Neural cell (in vitro differentiated cells): ENCODE measurements at regions not wholly inside any gene's neighbourhood (a gene's known extent, or its start where the extent isn't known, plus 50 kb on each side); places are given as distances from the start of the nearest gene placed in this dataset.

Experiments
- H2AFZ ChIP-seq: fragments of 200-600, 300-800 bp; sonication (generic), shearing (Covaris generic); 2 replicates; pipeline ENCODE4 v1.6.0; 2014; ENCODE audit warnings: low read depth, mild to moderate bottlenecking, antibody characterized with exemption, low read length, moderate library complexity
- H3F3A ChIP-seq: fragments of 200-600 bp; shearing (Covaris generic); 2 replicates; pipeline ENCODE4 v1.6.1; 2016; ENCODE audit warnings: mild to moderate bottlenecking, moderate library complexity, mixed read lengths, antibody characterized with exemption, low read length; ENCODE audit not compliant: insufficient read depth, poor library complexity, severe bottlenecking
- H3K27ac ChIP-seq: fragments of 200-600, 300-800 bp; sonication (generic), shearing (Covaris generic); 2 replicates; pipeline ENCODE4 v1.5.1; 2014; ENCODE audit warnings: mild to moderate bottlenecking, low read length, moderate library complexity
- H3K27me3 ChIP-seq: fragments of 300-800, 200-600 bp; sonication (generic), shearing (Covaris generic); 2 replicates; pipeline ENCODE4 v1.6.0; 2014; ENCODE audit warnings: mild to moderate bottlenecking, low read depth, low read length, moderate library complexity; ENCODE audit not compliant: insufficient read depth
- H3K36me3 ChIP-seq: fragments of 300-800, 200-600 bp; sonication (generic), shearing (Covaris generic); 2 replicates; pipeline ENCODE4 v1.5.1; 2014; ENCODE audit warnings: mild to moderate bottlenecking, antibody characterized with exemption, low read length, moderate library complexity; ENCODE audit not compliant: insufficient read depth
- H3K4me2 ChIP-seq: fragments of 300-800, 200-600 bp; sonication (generic), shearing (Covaris generic); 2 replicates; pipeline ENCODE4 v1.6.0; 2014; ENCODE audit warnings: mild to moderate bottlenecking, low read length
- H3K4me3 ChIP-seq: fragments of 300-800, 200-600 bp; sonication (generic), shearing (Covaris generic); 2 replicates; pipeline ENCODE4 v1.5.1; 2014; ENCODE audit warnings: mild to moderate bottlenecking, low read length, moderate library complexity
- H3K79me2 ChIP-seq: fragments of 200-600 bp; shearing (Covaris generic); replicated peaks from 2 replicates; pipeline ENCODE4 v1.6.0; 2014; ENCODE audit warnings: mild to moderate bottlenecking, low read length, moderate library complexity; ENCODE audit not compliant: insufficient read depth
- H3K9ac ChIP-seq: fragments of 300-800, 200-600 bp; sonication (generic), shearing (Covaris generic); 2 replicates; pipeline ENCODE4 v1.6.1; 2016; ENCODE audit warnings: mild to moderate bottlenecking, low read length, mixed read lengths
- H3K9me2 ChIP-seq: fragments of 200-600 bp; shearing (Covaris generic); 2 replicates; pipeline ENCODE4 v1.6.1; 2016; ENCODE audit warnings: mild to moderate bottlenecking, low read length, mixed read lengths; ENCODE audit not compliant: insufficient read depth
- H3K9me3 ChIP-seq: fragments of 200-600, 300-800 bp; sonication (generic), shearing (Covaris generic); 2 replicates; pipeline ENCODE4 v1.6.1; 2016; ENCODE audit warnings: mild to moderate bottlenecking, mixed run types, low read length, moderate library complexity, mixed read lengths
- H4K20me1 ChIP-seq: fragments of 200-600 bp; shearing (Covaris generic); 2 replicates; pipeline ENCODE4 v1.6.1; 2016; ENCODE audit warnings: mild to moderate bottlenecking, mixed run types; ENCODE audit not compliant: insufficient read depth
- EP300 ChIP-seq: fragments of 450-650 bp; conservative IDR thresholded peaks from 2 replicates; pipeline ENCODE4 v1.6.1; 2014; ENCODE audit warnings: antibody characterized with exemption, mild to moderate bottlenecking, moderate library complexity; ENCODE audit not compliant: poor library complexity, severe bottlenecking
- EZH2 ChIP-seq: fragments of 200-600, 300-800 bp; shearing (Covaris generic), sonication (generic); IDR thresholded peaks from 2 replicates; pipeline ENCODE4 v1.6.1; 2014; ENCODE audit warnings: antibody characterized with exemption, low read length, borderline replicate concordance, mild to moderate bottlenecking; ENCODE audit not compliant: insufficient read depth, poor library complexity, severe bottlenecking
- MXI1 ChIP-seq: fragments of 450-650 bp; conservative IDR thresholded peaks from 2 replicates; pipeline ENCODE4 v1.6.1; 2014; ENCODE audit warnings: antibody characterized with exemption, mild to moderate bottlenecking; ENCODE audit not compliant: poor library complexity, severe bottlenecking
- POLR2AphosphoS5 ChIP-seq: IDR thresholded peaks from 2 replicates; pipeline ENCODE4 v1.6.1; 2012
- RAD21 ChIP-seq: fragments of 450-650 bp; conservative IDR thresholded peaks from 2 replicates; pipeline ENCODE4 v1.6.1; 2014; ENCODE audit warnings: antibody characterized with exemption, mild to moderate bottlenecking, moderate library complexity
- REST ChIP-seq: IDR thresholded peaks from 2 replicates; pipeline ENCODE4 v1.6.1; 2012; ENCODE audit warnings: borderline replicate concordance
- SMC3 ChIP-seq: fragments of 450-650 bp; conservative IDR thresholded peaks from 2 replicates; pipeline ENCODE4 v1.6.1; 2014; ENCODE audit warnings: antibody characterized with exemption, mild to moderate bottlenecking, moderate library complexity; ENCODE audit not compliant: poor library complexity
- TAF1 ChIP-seq: IDR thresholded peaks from 2 replicates; pipeline ENCODE4 v1.6.1; 2012; ENCODE audit warnings: low read depth
- TF ChIP-seq, protein P1 (sequence below): fragments of 450-650 bp; IDR thresholded peaks from 2 replicates; pipeline ENCODE4 v1.5.1; 2014; ENCODE audit warnings: antibody characterized with exemption, mild to moderate bottlenecking, moderate library complexity; ENCODE audit not compliant: poor library complexity, severe bottlenecking

- Histone ChIP-seq H3K27ac (no peak overlapping the region), H3K4me3 (no peak overlapping the region), H3K9me2 (no peaks in the 10 kb centered on the region), H4K20me1 (no peaks in the 10 kb centered on the region), H3K9me3 (no peaks in the 10 kb centered on the region), H3K79me2 (no peaks in the 10 kb centered on the region), H3K27me3 (no peaks in the 10 kb centered on the region), H3K36me3 (no peaks in the 10 kb centered on the region), H3K9ac (no peak overlapping the region), H3F3A (no peaks in the 10 kb centered on the region), H3K4me2 (no peak overlapping the region), H2AFZ (no peak overlapping the region)
- TF ChIP-seq EP300 (no peak), POLR2AphosphoS5 (no peak), EZH2 (no peak), RAD21 (no peak), MXI1 (no peak), SMC3 (no peak)
Measured at GRCh38 chr5:4007001-4007400, 411.4 kb downstream of the IRX1 start.

DNA sequence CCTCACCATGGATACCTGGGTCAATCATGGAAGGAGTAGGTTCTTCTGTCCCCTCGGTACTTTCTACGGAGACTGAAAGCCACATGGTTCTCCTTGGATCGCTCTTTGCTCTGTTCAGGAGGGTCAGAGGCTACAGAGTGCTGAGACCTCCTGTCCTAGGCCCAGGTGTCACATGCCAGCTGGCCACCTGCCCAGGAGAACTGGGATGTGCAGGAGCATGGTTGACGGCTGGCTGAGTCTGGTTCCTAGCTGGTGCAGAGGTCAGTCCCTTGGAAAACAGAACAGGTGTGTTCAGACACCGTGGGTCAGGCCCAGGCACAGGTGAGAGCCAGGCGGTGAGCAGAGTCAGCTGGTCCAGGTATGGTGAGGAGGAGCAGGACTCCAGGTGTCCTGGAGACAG is 416.3 kb downstream of the IRX1 start:
- Histone ChIP-seq H3K79me2 (no peaks in the 10 kb centered on the region), H4K20me1 (no peaks in the 10 kb centered on the region), H3K36me3 (no peaks in the 10 kb centered on the region), H3K27ac (no peak overlapping the region), H3K4me3 (no peak overlapping the region), H3K9me2 (no peaks in the 10 kb centered on the region), H3F3A (no peaks in the 10 kb centered on the region), H3K9me3 (no peaks in the 10 kb centered on the region), H3K4me2 (no peak overlapping the region), H3K27me3 (no peaks in the 10 kb centered on the region), H2AFZ (no peak overlapping the region), H3K9ac (no peak overlapping the region)
- TF ChIP-seq TAF1 (no peak), REST (no peak), EZH2 (no peak), SMC3 (no peak)

- Histone ChIP-seq H4K20me1 (no peaks in the 10 kb centered on the region), H3K27ac (no peak overlapping the region), H3K27me3 (no peaks in the 10 kb centered on the region), H3K9me3 (no peaks in the 10 kb centered on the region), H3K9ac (no peak overlapping the region), H3F3A (no peaks in the 10 kb centered on the region), H3K9me2 (no peaks in the 10 kb centered on the region), H3K4me3 (no peak overlapping the region), H3K4me2 (no peak overlapping the region), H2AFZ (no peak overlapping the region), H3K79me2 (no peaks in the 10 kb centered on the region), H3K36me3 (no peaks in the 10 kb centered on the region)
- no peak for TF ChIP-seq POLR2AphosphoS5
- no peak for TF ChIP-seq EZH2
- TF ChIP-seq, protein P1, sequence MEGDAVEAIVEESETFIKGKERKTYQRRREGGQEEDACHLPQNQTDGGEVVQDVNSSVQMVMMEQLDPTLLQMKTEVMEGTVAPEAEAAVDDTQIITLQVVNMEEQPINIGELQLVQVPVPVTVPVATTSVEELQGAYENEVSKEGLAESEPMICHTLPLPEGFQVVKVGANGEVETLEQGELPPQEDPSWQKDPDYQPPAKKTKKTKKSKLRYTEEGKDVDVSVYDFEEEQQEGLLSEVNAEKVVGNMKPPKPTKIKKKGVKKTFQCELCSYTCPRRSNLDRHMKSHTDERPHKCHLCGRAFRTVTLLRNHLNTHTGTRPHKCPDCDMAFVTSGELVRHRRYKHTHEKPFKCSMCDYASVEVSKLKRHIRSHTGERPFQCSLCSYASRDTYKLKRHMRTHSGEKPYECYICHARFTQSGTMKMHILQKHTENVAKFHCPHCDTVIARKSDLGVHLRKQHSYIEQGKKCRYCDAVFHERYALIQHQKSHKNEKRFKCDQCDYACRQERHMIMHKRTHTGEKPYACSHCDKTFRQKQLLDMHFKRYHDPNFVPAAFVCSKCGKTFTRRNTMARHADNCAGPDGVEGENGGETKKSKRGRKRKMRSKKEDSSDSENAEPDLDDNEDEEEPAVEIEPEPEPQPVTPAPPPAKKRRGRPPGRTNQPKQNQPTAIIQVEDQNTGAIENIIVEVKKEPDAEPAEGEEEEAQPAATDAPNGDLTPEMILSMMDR = no peak
- TF ChIP-seq EP300 = no peak
- no peak for TF ChIP-seq SMC3
- TF ChIP-seq REST = no peak
- no peak for TF ChIP-seq RAD21
- no peak for TF ChIP-seq MXI1
- TF ChIP-seq TAF1 = no peak
Measured at GRCh38 chr5:4013106-4013898, 417.7 kb downstream of the IRX1 start.
